GM21447 (cell line): ENCODE measurements at regions not wholly inside any gene's neighbourhood (a gene's known extent, or its start where the extent isn't known, plus 50 kb on each side); places are given as distances from the start of the nearest gene placed in this dataset.
A peak's percentile ranks its signal among the peaks of the same experiment; 100 is the strongest.

Source experiments
- ATAC-seq: cut with Tn5 transposase; IDR thresholded peaks from one replicate; pipeline ENCODE4 v1.9.1; 2021; ENCODE audit not compliant: unreplicated experiment

- ATAC-seq, result no peak
These were observed 114.8 kb upstream of the TDRD3 start for GRCh38 chr13:60282186-60282585.

- no peak for ATAC-seq
These were observed 114.3 kb upstream of the TDRD3 start for GRCh38 chr13:60282708-60283107.

GRCh38 chr13:60286707-60287106 is 110.3 kb upstream of the TDRD3 start:
- ATAC-seq, result no peak

- no peak for ATAC-seq
These were observed 108.5 kb upstream of the TDRD3 start for GRCh38 chr13:60288569-60288968.

GRCh38 chr13:60303166-60303565 is 93.9 kb upstream of the TDRD3 start:
- ATAC-seq, result no peak

GRCh38 chr13:60311527-60311926 is 85.5 kb upstream of the TDRD3 start:
- no peak for ATAC-seq

- no peak for ATAC-seq
These were observed 84.0 kb upstream of the TDRD3 start for GRCh38 chr13:60312851-60313505.

- ATAC-seq, result no peak
These were observed 78.8 kb upstream of the TDRD3 start for GRCh38 chr13:60318186-60318585.

GRCh38 chr13:60324131-60324530 is 72.9 kb upstream of the TDRD3 start:
- ATAC-seq, result no peak

GRCh38 chr13:60326273-60326672 is 70.7 kb upstream of the TDRD3 start:
- no peak for ATAC-seq

- no peak for ATAC-seq
These were observed 69.5 kb upstream of the TDRD3 start for GRCh38 chr13:60327511-60327910.

- ATAC-seq, result no peak
These were observed 68.9 kb upstream of the TDRD3 start for GRCh38 chr13:60328073-60328472.

GRCh38 chr13:60329221-60329923 is 67.6 kb upstream of the TDRD3 start:
- peak; percentile 75 for ATAC-seq

- ATAC-seq, result no peak
These were observed 65.6 kb upstream of the TDRD3 start for GRCh38 chr13:60331249-60332012.

- ATAC-seq, result no peak
These were observed 64.3 kb upstream of the TDRD3 start for GRCh38 chr13:60332682-60333081.

- no peak for ATAC-seq
These were observed 62.7 kb upstream of the TDRD3 start for GRCh38 chr13:60334310-60334709.

GRCh38 chr13:60335531-60335930 is 61.5 kb upstream of the TDRD3 start:
- ATAC-seq, result no peak

- no peak for ATAC-seq
These were observed 58.3 kb upstream of the TDRD3 start for GRCh38 chr13:60338754-60339153.

- no peak for ATAC-seq
These were observed 53.0 kb upstream of the TDRD3 start for GRCh38 chr13:60343978-60344377.

- ATAC-seq, result no peak
These were observed 49.8 kb upstream of the TDRD3 start for GRCh38 chr13:60347174-60347573.
